Dermis blood vessel endothelial cell (primary cell): ENCODE measurements at regions not wholly inside any gene's neighbourhood (a gene's known extent, or its start where the extent isn't known, plus 50 kb on each side); places are given as distances from the start of the nearest gene placed in this dataset.
"Not testable (repeated sequence)": the region's sequence is repeated elsewhere in the genome, so short reads cannot be mapped to it uniquely, and the experiment has no call there.

ENCODE experiments used
- DNase-seq: peaks from one replicate; pipeline ENCODE4 v3.0.0; 2010

DNA sequence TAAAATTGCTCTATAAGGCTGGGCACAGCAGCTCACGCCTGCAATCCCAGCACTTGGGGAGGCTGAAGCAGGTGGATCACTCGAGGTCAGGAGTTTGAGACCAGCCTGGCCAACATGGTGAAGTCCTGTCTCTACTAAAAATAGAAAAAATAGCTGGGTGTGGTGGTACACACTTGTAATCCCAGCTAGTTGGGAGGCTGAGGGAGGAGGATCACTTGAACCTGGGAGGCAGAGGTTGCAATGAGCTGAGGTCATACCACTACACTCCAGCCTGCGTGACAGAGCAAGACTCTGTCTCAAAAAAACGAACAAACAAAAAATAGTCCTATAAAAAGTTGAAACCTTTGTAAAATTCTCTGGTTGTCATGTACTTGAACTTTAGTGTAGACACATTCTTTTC, 93.0 kb upstream of the KIF26B start:
- DNase-seq, result not testable (repeated sequence)

DNA sequence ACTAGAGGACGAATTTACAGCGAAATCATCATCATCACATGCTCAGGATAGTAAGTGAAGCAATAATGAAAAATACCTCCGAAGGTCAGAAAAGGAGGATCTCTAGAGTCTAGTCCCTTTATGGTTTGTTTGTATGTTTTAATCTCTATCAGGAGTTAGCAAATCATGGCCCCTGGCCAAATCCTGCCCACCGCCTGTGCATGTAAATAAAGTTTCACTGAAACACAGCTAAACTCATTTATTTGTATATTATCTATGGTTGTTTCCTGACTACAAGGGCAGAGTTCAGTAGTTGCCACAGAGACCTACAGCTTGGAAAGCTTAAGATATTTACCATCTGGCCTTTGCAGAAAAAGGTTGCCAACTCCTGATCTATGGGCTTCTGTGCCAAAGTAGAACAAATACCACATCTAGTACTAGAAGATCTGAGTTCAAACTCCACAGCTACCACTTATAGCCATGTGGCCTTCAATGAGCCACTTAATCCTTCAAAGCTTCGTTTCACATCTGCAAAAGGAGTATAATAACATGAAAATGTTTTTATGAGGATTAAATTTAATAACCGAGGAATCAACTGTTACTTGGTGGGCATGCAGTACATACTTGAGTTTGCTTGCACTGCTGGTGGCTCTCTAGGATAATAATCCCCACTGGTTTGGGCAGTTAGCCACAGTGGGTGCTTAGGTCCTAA, 94.0 kb upstream of the KIF26B start:
- DNase-seq, result peak; percentile 60

- no peak for DNase-seq
Observed at GRCh38 chr1:245059806-245060424, 94.9 kb upstream of the KIF26B start.

DNA sequence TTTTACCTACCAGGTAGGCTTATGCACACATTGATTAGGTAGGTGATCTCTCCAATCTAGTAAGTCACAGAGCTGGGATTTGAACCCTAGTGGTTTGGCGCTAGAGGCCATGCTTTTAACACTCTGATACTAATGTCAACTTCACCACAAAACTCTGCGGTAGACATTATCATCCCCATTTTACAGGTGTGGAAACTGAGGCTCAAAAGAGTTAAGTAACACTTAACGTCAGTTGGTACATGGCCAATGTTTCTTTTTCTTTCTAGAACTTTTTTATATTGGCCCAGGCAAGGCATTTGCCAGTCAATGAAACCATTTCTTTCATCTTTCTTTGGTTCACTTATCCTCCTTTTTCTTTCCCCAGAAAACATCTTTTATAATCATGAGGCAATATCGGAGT, 95.9 kb upstream of the KIF26B start:
- DNase-seq, result no peak

- no peak for DNase-seq
Observed at GRCh38 chr1:245058436-245058835, 96.3 kb upstream of the KIF26B start.

DNA sequence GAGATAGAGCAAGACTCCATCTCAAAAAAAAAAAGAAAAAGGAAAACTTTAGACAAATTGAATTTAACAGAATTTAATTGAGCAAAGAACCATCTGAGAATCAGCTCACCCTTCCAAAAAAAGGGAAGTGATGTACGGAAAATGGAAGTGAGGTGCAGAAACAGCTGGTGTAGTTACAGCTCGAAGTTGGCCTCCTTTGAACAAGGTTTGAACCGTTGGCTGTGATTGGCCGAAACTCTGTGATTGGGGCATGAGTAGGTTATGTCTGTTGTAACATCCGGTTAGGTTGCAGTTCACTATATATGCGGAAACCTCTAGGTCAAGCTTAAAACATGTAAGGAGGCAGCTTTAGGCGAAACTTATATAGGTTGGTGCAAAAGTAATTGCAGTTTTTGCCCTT, 97.9 kb upstream of the KIF26B start:
- no peak for DNase-seq

GRCh38 chr1:245056296-245056695, 98.5 kb upstream of the KIF26B start:
- DNase-seq, result not testable (repeated sequence)

- no peak for DNase-seq
Observed at GRCh38 chr1:245055752-245056151, 99.0 kb upstream of the KIF26B start.

DNA sequence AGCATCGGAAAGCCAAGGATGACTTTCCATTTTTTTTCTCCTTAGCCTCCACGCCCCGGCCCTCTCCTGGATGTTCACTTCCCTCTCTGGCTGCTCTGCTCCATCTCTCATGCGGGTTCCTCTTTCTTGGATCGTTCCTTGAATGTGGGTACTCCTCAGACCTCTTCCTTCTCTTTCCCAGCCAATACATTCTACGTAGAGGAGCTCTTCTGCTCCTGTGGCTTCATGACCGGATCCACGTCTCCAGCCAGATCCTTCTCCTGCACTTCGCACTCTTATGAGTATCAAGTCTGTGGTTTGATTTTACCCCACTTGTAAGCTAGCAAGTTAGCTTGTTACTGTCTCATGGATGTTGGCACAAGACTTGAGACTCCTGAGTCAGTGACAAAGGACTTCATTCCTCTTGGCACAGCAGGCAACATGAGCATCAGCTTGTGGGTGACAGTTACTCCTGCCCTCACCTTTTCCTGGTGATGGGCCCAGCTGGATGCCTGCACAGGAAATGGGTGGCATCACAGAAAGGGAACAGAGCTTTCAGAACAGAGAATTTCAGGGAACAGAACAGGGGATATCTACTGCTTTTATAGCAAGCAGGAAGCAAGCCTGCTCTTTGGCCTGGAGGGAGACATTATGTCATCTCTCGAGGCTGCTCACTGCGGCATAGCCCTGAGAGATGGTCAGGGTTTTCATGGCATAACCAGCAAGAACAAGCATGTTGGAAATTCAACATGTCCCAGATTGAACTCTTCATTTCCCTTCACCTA, 100.1 kb upstream of the KIF26B start:
- no peak for DNase-seq

DNA sequence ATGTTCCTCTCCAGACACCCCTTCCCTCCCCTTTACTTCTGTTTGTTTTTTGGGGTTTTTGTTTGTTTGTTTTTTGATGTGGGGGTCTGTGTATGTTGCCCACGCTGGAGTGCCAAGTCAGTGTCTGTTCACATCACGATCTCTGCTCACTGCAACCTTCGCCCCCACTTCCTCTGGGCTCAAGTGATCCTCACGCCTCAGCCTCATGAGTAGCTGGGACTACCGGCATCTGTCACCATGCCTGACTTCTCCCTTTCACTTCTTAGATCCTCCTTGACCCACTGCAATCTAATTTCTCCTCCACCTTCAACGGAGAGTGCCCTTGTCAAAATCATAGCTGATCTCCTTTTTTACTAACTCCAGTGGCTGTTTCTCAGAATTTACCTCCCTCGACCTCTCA, 100.7 kb upstream of the KIF26B start:
- DNase-seq, result no peak

DNA sequence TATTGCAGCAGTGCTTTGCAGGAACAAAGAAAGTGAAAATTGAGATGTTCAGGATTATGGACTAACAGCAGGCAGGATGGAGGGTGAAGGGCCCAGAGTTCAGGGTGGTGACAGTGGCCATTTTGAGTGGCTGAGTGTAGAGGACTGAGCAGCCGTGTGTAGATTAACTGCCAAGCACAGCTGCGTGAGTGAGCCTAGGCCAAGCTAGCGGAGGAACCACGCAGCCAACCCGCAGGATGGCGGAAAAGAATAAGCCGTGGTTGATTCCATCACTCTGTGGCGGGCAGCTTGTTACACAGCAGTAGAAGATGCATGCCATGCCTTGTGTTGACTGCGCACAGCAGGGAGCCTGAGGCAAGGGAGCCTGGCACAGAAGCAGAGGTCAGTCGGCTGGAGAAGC, 102.5 kb upstream of the KIF26B start:
- no peak for DNase-seq

DNA sequence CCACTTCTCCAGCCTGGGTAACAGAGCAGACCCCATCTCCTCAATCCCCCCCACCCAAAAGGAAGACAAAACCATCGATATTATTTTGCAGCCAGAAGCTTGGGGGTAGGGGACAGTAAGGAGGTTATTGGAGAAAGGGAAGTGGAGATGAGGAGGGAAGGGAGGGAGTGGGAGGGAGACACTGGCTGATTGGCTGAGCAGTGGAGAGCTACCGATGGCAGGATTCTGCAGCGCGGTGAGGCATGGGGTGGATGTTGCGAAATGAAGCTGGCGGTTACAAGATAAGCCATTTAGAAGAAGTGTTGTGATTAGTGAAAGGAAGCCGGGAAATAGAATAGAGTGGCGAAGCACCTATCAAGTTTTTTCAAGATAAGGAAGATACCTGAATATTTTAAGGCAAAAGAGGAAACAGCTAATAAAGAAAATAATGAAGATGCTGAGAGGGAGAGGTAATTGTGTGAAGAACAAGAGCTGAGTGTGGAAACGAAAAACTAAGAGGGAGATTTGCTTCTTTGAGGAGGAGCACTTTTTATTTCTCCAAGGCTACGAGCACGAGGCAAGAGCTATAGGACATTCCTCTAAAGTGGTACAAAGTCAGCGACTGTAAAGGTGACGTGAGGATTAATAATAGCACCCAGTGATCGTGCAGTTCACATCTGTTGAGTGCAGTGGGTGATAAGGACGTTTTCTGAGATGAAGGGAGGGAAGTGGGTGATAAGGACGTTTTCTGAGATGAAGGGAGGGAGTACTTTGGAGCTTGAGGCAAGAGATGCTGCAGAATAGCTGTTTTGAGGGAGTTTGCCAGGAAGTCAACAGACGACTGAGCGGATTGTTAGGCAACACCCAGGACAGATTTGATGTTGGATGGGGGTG, 103.2 kb upstream of the KIF26B start:
- DNase-seq, result no peak

DNA sequence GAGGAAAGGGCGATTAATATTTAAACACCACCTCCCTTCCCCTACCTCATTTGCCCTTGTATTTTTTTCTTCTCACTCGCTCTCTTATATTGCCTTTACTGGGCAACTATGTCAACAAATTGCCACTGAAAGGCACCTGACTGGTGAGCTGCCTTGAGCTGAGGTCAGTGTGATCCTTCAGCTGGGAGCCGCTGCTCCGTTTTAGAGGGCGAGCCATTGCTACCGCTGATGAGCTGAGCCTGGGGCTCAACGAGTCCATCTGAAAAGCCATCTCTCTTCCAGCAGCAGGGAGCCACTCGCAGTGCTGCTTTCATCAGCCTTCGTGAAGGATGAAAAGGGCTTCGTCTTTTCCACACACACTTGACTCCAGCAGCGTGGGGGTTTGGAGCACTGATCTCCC, 108.0 kb upstream of the KIF26B start:
- no peak for DNase-seq

- no peak for DNase-seq
Observed at GRCh38 chr1:245046315-245046714, 108.5 kb upstream of the KIF26B start.

GRCh38 chr1:245045087-245045881, 109.5 kb upstream of the KIF26B start:
- no peak for DNase-seq

GRCh38 chr1:245043611-245043940, 111.2 kb upstream of the KIF26B start:
- no peak for DNase-seq

GRCh38 chr1:245041058-245041698, 113.6 kb upstream of the KIF26B start:
- no peak for DNase-seq

- no peak for DNase-seq
Observed at GRCh38 chr1:245039196-245039595, 115.6 kb upstream of the KIF26B start.

DNA sequence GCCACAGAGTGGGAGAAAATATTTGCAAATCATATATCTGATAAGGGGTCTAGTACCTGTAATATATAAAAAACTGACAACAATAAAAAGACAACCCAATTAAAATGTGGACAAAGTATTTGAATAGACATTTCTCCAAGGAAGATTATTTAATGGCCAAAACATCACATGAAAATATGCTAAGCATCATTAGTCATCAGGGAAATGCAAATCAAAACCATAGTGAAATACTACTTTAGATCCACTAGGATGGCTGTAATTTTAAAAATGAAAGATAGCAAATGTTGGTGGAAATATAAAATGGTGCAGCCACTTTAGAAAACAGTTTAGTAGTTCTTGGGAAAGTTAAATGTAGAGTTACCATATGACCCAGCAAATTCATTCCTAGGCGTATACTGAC, 118.7 kb upstream of the KIF26B start:
- DNase-seq, result no peak

DNA sequence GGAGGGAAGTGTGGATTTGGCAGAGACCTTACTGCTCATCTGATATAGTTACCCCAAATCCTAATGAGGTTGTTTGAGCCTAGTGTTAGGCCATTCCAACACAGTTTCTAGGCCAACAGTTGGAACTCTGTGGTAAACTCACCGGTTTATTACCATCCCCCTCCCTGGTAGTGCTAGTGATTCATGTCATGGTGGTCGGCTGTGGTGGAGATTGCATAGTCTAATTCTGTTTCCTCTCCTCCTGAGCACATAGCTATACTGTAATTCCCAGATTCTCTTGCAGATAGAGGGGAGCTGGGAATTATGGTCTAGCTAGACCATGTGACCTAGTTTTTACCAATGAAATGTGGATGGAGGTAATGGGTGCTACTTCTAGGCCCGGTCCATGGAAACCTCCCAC, 123.7 kb upstream of the KIF26B start:
- DNase-seq, result no peak

- no peak for DNase-seq
Observed at GRCh38 chr1:245026247-245026646, 128.5 kb upstream of the KIF26B start.

DNA sequence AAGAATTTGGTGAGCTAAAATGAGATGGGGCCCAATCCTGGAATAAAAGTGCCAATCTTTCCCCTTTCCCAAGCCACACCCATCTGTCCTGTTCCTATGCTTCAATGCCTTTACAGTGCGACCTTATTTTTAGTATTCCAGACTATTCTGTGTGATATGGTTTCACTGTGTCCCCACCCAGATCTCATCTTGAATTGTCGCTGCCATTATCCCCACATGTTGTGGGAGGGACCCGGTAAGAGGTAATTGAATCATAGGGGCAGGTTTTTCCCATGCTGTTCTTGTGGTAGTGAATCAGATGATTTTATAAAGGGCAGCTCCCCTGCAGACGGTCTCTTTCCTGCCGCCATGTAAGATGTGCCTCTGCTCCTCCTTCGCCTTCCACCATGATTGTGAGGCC, 129.3 kb upstream of the KIF26B start:
- no peak for DNase-seq
